Bone marrow (tissue), 2 donors: ENCODE measurements at regions not wholly inside any gene's neighbourhood (a gene's known extent, or its start where the extent isn't known, plus 50 kb on each side); places are given as distances from the start of the nearest gene placed in this dataset.

ENCODE experiments used
- DNase-seq, 2 donors: peaks; one replicate each; lab custom pipeline; 2025; lab: John Stamatoyannopoulos, UW

DNA sequence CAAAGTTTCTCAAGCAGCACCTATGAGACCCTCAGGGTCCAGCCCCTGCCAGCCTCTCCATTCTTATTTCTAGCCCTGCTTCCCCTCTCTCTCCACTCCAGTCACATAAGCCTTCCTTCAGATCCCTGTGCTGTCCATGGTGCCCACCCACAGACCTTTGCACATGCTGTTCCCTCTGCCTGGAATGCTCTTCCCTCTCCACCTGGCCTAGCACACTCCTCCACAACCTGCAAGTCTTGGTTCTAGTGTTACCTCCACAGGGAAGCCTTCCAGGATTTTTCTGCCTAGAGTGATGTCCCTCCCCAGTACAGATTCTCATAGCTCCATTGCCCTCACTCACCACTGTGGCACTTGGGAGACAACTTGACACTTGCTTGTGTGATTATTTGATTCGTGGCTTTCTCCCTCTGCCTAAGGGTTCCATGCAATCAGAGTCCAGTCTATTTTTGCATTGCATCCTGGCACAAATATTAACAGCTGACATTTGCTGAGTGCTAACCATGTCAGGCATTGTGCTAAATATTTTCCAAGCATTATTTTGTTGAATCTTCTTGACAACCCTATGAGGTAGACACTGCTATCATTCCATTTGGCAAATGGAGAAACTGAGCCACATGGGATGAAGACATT, 127.3 kb downstream of the SYF2 start:
- DNase-seq = no peak

DNA sequence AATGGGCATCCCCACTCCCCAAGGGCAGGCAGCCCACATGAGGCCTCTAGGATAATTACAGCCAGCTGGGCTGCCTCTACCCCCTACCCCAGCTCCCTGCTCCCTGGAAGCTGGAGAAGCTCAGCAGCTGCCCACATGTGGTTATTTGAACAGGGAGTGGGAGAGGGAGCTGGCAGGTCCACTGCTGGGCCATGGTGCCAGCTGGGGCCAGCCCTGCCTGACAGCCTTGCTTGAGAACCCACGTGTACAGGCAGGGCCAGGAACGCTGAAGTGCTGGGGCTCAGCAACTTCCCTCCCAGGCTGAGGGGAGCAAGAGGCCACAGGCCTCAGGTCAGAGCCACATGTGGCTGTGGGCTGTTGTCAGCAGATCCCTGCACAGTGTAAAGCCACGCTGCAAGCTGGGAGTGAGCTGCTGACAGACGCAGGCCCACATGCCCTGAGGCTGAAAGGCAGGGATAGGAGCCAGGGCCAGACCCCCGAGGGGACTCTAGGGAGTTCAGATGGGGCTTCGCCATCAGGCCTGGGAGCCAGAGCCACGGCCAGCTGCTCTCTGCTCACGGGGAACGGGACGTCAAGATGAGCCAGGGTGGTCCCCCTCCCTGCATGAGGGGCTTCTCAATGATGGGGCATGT, 129.0 kb downstream of the SYF2 start:
- DNase-seq = no peak

DNA sequence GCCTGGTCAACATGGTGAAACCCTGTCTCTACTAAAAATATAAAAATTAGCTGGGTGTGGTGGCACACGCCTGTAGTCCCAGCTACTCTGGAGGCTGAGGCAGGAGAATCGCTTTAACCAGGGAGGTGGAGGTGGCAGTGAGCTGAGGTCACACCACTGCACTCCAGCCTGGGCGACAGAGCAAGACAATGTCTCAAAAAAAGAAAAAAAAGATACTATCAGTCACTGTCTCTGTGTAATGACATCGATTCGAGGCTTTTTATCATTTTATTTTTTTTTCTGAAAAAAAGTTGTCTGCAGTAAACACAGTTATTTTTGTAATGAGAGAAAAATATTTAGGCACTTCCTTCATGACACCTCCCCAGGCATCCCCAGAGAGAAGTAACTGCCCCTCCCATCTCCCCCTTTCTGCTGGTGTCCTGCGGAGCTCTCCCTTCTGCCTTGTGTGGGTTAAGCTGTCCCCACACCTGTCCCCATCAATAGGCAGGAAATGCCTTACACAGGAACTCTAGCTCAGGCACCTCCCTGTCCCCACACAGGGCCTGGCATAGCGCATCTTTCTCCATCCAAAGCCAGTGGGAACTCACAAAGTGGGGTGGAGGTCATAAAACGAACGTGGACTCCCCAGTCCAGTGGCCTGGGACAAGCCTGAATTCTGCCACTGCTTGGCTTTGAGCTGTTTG, 132.0 kb downstream of the SYF2 start:
- DNase-seq = no peak

DNA sequence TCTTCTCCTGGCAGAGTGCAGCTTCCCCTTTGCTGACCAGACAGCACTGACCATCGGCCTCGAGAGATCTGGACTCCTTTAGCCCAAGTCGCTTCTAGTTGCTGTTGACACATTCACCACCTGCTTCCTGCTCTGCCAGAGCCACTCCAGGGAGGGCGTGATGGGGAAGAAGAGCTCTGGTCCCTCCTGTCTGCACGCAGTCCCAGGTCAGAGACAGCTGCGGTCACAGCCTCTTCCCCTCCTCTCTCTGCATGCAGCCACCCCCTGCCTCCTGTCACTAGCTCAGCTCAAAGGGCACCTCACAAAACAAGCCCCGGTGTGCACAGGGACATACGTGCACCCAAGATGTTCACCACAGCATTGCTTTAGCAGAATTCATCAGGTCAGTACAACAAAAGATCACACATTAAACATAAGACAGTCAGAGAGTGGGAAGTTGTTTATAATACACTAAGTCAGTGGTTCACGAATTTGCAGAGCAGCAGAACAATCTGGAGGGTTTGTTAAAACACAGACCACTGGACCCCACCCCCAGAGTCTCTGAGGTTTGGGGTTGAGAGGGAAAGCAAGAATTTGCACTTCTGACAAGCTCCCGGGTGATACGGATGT, 132.9 kb downstream of the SYF2 start:
- peak in 1 of 2 donors; percentile 94 for DNase-seq

DNA sequence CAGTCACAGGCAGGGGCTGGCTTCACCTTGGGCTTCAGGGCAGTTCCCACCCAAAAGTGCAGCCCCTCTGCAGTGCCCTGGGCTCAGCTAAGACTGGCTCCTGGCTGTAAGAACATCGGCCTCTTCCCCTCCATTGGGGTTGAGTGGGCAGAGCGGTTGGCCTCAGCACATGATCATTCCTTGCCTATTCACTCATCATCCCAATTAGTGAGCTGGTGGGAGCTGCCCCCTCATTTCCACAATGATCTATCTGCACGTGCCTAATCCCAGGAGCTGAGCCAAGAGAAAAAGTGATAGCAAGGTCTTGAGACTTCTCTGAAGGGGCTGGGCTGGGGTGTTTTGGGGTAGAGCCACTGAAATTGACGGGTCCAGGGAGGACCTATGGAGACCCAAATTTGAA, 133.6 kb downstream of the SYF2 start:
- no peak for DNase-seq

DNA sequence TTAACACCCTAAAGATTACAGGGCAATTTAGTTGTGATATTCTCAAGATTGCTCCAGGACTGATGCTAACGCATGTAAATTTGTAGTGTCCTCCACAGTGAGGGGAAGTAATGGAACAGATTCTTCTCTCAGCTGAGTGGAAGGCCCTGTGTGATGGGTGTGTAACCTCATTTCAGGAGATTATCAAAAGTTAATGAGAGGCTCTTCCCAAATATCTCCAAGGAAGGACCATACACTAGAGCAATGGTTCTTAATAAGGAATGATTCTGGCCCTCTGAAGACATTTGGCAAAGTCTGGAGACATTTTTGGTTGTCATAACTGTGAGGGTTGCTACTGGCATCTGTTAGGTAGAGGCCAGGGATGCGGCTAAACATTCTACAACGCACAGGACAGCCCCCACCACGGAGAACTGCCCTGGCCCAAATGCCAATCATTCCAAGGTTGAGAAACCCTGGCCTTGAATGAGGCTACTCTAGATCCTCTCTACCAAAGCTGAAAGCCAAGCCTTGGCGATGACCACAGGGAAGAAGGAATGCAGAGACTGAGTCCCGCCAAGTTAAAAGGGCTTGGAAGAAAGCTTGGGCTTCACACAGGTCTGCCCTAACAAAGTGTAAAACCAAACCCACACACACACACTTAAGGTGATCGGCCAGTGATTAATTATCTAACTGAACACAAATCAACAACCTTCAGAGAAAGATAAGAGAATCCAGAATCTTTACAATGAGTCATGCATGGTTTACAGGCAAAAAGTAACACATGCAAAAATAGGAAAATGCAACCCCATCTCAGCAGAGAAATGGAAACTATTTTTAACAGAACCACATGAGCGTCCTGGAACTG, 135.8 kb downstream of the SYF2 start:
- DNase-seq = peak in 1 of 2 donors; percentile 19

DNA sequence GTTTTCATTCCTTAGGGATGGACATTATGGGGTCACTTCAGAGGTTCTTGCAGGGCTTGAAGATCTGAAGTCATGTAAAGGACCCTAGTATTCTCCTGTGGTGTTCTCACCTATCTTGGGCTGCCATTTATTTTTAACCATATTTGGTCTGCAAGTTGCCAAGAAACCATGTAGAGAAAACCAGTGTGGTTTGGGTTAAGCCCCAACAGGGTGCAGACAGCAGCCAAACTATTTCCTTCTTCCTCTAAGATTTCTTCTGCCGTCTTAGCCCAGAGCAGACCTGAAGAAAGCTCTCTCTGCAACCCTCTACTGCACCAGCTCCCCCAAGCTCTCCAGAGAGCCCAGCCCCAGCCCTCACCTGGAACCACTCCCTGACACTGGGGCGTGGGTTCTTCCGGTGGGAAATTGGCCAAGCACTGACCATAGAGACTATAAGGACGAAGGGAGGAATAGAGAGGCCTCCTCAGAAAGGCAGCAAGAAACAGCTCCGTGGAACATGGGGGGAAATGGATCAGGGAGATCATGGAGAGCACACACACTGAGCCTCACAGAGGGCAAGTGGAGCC, 136.6 kb downstream of the SYF2 start:
- peak in 1 of 2 donors; percentile 37 for DNase-seq

DNA sequence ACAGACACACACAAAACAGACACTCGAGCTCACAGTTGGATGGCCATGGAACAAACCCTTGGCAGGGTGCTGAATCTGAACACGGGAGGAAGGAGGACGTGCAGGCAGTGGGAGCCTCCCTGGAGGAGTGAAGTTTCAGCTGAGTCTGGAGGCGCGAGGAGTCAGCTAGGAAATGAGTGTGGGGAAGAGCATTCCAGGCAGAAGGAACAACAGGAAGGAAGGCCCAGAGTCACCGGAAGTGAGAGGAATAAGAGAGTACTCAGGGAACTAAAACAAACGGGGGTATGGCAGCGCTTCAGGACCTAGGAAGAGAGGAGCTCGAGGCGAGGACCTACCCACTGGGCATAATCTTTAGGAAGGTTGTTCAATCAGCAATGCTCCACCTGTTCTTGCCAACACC, 137.3 kb downstream of the SYF2 start:
- DNase-seq = no peak

DNA sequence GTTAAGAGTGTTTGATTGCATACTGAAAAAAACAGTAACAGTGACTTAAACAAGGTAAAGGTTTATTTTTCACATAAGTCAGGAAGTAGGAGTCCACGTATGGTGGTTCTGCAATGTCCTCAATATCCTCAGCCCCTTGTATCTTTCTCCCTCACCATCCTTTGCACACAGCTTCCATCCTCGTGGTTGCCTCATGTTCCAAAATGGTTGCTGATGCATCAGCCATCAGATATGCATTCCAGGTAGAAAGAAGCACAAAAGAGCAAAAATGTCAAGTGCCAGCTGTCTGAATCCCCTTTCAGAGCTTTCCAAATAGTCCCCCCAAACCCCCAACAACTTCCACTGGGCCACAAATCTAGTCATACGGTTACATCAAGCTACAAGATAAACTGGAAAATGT, 138.1 kb downstream of the SYF2 start:
- DNase-seq = no peak

DNA sequence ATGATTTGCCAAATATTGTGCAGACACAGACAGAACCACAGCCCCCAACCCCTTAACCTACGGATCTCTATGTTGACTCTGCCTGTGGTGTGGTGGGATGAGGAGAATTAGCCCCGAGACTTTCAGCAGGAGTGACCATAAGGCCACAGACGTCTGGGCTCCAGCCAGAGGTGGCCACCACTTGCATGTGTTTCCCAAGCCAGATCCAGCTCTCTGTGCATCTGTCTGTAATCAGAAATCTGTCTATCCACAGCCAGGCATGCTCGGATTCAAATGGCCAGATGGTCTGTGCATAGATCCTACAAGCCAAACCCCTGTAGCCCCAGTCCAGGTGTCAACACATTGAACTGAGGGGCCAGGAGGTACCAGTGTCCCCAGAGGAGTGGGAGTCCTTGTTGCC, 140.6 kb downstream of the SYF2 start:
- no peak for DNase-seq

DNA sequence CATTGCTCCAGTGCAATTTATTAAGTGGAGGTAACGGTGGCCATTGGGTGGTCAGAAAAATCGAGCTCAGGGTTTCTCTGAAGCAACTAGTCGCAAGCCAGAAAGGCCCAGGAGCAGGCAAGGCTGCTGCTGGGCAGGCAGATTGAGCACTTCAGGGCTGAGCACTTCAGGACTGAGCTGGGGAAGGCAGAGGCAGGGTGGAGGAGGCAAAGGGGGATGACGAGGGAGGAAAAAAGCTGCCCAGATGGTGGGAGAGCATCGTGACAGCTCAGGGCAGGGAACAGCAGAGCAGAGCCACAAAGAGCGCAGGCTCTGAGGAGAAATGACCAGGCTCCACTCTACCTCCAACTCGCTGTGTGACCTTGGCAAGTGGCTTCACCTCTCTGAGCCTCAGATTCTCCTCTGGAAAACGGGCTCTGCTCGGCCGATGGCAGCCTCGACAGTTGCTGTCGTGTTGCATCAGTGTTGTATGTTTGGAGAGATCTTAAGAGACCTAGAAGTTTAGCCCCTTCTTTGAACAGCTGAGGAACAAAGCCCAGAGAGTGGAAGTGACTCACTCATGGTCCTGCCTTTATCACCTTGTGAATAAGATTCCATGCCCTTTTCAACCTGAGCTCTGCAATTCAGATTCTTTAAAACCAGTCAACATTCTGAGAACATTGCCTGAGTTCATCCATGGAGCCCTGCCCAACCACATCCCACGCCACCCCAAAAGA, 141.4 kb downstream of the SYF2 start:
- DNase-seq = no peak

DNA sequence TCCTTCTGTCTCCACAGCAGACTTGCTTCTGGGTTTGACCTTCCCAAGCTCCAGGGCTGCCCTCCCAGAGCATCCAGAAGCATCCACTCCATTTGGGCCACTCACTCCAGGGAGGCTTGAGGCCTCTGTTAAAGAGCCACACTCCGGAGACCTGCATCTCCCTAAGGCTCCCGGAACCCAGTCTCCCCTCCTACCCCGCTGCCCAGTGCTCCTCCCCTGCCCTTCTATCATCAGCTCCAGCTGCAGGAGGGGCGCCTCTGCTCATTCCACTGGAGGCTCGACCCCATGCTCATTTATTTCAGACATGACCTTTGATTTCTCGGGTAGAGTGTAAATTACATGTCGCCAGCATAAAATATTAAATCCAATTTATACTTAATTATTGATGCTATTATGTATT, 142.5 kb downstream of the SYF2 start:
- no peak for DNase-seq

DNA sequence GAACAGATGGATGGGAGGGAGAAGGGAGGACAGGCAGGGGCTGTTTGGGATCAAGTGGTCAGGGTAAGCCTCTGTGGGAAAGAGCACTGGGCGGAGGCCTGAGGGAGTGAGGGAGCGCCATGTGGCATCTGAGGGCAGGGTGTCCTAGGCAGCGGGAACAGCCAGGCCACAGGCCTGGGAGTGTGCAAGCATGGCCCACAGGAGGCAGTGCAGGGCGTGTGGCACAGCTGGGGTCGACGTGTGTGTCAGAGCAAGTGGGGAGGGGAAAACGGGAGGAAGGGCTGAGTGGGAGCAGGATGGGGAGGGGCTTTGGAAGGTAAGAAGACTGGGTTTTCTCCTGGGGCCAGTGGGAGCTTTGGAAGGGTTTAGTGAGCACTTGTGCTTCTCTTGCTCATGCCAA, 143.4 kb downstream of the SYF2 start:
- DNase-seq = no peak

DNA sequence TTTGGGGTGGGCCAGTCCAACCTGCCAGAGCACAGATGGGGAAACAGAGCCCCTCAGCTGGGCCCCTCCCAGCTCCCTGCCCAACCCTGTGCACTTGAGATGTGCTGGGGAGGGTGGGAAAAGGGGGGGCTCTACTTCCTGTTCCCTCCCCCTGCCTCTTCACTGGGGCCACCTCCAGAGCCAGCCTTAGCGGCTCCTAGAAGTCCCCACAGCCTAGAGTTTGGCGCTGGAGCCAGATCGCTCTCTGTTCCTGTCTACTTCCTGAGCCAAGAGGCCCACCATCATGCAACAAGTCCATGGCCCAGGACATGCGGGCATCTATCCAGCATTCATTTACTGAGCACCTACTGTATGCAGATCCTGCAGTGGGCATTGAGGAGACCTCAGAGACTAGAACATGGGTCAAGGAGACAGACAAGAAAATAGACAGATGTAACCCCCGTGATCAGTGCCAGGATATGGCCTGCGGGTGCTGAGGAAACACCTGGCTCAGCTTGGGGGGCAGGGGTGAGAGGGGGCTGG, 144.1 kb downstream of the SYF2 start:
- no peak for DNase-seq

DNA sequence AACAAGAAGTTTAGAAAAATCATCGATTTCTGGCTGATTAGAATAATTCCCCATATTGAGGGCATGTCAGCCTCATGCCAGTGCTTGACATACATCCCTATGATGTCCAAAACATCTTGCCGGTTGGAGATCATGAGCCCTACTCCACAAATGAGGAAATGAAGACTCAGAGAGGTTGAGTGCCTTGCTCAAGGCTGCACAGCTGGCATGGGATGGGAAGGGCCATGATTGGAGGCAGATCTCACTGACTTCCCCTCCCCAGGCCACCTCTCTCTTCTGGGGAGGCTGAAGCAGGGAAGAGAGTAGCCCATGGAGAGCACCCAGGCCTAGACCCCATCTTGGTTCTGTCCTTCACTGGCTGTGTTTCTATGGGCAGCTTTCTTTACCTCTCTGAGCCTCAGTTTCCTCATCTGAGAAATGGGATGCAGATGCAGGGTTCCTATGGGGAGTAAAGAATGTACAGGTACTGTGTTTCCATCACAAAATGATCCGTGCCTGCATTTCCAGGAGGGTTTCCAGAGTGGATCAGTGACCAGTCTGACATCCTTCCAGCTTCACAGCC, 145.7 kb downstream of the SYF2 start:
- no peak for DNase-seq

DNA sequence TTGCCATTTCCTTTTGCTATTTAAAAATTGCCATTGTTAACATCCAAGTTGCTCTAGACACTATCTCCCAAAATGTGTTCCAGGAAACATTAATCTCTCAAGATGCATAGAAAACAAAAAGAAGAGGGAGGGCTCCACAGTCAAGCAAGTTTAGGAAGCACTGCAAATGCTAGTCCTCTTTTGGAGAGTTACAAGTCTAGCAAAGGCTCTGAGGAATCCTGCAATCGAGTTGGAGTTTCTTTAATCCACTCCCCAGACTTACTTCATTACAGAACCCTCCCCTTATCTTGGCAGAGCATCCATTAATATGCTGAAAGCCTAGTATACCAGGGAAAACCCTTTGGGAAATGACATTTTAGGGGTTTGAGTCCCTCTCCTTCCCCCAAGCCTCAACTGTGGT, 147.9 kb downstream of the SYF2 start:
- no peak for DNase-seq

DNA sequence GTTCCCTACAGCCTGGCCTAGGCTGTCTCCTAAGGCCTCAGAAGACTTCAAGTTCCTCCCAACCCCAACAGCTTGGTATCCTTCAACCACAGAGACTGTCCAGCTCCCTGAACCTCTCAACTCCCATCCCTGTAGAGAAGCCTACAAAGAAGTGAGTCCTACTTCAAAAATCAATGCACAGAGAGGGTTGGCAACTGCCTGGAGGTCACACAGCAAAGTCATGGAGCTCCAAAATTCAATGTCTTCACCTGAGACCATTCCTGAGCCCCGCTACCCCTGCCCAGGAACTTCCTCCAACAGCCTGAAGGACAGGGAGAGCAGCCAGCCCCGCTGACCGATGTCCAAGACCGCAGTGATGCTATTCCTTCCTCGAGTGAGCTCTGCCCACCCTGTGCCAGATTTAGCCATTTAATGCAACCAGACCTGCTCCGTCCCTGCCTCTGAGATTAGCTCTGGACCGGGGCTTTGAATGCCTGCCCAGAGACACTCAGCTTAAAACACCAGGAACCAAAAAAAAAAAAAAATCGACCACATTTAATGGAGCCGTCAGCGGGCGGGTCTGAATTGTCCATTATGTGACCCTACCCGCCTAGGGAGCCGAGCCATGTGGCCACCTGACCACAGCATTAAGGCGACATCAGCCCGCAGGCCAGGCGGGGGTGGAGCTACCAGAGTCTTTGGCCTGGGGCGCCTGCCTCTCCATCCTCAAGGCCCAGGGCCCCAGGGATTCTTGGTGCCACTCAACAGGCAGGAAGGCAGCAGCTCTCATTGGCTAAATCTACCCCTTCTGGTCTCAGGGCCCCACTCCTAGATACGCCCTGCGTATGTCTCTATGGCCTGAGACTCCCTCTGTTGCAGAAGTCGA, 148.6 kb downstream of the SYF2 start:
- DNase-seq = no peak

DNA sequence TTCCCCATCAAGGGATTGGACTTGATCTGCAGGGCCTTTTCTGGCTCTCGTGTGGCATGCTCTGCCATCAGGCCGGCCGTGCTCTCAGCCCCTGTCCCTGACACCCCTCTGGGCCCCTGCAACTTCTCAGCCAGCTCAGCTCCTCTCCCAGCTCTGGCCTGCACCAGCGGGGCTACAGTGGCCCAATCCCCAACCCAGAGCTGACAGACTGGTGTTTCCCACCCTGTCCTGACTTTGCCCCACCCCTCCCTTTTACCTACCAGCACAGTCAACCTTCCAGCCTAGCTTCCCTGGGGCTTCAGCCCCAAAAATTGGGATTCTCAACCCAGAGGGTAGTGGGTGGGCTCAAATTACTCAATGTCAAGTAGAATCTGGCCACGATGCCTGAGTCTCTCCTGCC, 149.3 kb downstream of the SYF2 start:
- DNase-seq = no peak

DNA sequence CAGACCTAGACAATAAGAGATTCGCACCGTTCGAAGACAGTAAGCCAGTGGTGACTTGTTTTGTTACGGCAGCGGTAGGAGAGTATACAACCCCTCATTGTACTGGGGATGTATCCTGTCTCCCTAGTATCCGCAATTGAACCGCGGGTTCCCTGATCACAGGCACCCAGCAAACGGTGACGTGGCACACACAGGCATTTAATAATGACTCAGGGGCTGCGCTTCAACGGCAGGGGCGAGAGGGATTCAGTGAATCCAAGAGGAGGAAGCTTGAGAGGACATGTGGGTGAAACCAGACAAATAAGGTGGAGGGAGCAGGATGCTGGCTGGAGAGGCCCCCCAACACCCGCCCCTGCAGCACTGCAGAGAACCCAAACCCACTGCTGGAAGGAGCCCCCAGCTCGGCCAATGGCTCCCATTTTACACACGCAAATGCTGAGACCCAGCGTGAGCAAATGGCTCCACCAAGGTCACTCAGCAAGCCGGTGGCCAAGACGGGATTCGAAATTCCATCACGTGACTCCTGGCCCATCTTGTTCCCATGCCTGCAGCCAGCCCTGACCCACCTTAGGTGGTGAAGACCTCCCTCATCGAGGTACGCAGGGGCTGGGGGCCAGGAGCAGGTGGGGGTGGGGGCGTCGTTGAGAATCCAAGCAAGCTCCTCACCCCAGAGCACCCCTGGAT, 149.9 kb downstream of the SYF2 start:
- no peak for DNase-seq
